Right renal pelvis (tissue), 4 donors: ENCODE measurements at regions not wholly inside any gene's neighbourhood (a gene's known extent, or its start where the extent isn't known, plus 50 kb on each side); places are given as distances from the start of the nearest gene placed in this dataset.
"Not testable (repeated sequence)": the region's sequence is repeated elsewhere in the genome, so short reads cannot be mapped to it uniquely, and the experiment has no call there.

Experiments used
- DNase-seq, 4 donors: peaks; one replicate each; pipeline ENCODE4 v3.0.0-alpha.2; 2013; ENCODE audit warnings: low read depth in 4 of 4, low spot score in 3 of 4, missing footprints in 1 of 4

DNA sequence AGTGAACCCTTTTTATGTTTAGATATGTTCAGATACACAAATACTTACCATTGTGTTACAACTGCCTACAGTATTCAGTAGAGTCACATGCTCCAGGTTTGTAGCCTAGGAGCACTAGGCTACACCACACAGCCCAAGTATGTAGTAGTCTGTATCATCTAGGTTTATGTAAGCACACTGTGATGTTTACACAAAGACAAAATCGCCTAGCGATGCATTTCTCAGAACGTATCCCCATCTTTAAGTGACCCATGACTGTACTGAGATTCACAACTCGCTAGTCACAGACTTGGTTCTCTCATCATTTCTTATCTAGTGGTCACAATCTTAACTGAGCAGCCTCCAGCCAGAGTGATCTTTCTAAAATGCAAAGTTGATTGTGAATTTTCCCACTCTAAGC lies 119.2 kb downstream of the RASSF10 start:
- no peak for DNase-seq

DNA sequence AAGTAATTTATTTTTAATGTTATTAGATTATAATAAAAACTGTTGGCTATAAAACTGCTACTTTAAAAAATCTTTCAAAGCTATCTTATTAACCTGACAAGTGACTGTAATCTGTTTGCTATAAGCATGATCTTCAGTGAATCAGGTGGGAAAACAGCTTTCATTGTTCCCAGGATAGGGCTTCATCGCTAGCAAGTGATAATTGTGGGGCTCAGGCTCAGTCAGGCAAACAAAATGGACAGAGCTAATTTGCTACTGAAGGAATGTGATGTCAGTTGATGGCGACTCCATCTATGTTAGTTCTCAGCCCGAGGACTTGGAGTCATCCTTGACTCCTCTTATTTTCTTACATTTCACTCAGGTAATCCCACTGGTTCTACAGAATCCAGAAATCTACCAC lies 125.0 kb downstream of the RASSF10 start:
- no peak for DNase-seq

DNA sequence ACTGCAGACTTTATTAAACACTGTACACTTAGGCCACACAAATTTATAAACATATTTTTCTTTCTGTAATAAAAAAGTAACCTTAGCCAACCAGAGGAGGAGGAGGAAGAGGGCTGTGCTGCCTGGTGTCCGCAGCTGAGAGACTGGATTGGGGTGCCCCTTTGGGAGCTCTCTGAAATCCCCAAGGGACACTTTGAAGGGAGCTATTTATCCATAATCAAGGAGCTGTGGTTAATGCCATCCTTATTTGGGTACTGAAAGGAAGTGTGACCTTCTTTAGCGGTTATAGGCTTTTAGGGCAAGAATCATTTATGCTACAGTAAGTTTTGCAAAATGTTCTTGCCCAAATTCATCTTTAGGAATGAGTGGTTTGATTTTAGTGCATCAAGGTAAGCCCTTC lies 125.8 kb downstream of the RASSF10 start:
- DNase-seq = no peak

DNA sequence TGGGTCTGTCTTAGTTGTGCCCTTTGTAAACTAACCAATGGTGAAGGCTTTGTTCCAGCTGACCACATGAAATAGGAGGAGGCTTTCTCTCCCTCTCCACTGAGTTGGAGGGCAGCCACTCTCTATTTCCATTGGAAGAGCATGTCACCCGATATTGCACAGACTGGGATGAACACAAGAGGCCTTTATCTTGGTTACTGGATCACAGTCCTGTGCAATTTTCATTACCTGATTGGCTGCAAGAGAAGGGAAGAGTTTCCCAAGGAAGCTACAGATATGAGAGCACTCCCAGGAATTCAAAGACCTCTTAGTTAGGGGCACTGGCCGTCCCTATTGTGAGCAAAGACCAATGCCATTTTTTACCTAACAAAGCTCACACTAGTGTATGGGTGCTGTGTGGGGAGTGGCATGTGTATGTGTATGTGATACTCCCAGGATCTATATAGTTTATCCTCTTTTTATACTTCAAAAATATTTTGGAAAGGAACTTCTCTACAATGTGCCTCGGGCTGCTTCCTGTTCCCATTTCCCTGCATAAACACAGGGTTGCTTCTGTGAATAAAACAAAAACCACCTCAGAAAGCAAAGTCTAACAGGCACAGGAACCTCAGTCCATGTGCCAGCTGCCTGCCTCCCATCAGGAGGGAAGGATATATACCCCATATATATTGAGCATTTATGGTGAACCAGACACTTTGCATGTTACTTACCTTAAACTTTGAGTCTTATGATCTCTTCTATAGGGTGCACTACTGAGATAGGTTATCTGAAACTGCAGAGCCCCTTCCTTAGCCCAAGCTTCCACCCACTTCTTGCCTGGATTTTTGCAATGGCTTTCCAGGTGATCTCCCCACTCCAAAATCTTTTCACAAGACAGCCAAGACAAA lies 126.5 kb downstream of the RASSF10 start:
- no peak for DNase-seq

DNA sequence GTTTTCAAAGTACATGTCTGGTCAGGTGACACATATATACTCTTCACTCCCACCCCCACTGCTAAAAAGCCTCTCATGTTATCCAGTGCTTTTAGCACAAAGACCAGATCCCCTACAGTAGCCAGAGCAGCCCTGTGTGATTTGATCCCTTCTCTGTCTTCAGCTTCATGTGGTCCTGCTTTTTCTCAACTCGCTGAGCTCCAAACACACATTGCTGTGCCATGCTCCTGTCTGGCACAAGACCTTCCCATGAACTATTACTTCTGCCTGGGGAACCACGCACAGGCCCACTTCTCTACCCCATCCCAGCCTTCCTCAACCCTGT lies 127.1 kb downstream of the RASSF10 start:
- no peak for DNase-seq

DNA sequence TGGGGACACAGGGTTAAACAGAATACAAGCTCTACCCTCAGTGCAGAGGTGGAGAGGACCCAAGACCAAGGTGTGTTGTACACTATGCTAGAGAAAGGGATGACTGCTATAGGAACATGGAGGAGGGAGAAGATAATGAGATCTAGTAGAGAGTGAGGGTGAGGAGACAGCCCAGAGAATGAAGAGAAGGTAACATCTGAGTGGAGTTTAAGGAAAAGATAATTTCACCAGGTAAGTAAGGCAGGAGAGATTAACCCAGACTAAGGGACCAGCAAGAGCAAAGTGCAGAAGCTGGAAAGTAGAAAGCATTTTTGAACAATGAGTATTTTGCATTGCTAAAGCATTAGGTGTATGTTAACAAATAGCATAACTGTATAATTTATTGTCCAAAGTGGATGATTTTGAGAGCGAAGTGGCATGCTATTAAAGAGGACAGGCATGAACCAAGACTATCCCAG lies 128.8 kb downstream of the RASSF10 start:
- no peak for DNase-seq

DNA sequence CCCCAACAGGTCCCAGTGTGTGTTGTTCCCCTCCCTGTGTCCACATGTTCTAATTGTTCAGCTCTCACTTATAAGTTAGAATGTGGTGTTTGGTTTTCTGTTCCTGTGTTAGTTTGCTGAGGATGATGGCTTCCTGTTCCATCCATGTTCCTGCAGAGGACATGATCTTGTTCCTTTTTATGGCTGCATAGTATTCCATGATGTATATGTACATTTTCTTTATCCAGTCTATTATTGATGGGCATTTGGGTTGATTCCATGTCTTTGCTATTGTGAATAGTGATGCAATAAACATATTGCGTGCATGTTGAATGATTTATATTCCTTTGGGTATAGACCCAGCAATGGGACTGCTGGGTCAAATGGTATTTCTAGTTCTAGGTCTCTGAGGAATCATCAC lies 130.0 kb downstream of the RASSF10 start:
- not testable (repeated sequence) for DNase-seq

DNA sequence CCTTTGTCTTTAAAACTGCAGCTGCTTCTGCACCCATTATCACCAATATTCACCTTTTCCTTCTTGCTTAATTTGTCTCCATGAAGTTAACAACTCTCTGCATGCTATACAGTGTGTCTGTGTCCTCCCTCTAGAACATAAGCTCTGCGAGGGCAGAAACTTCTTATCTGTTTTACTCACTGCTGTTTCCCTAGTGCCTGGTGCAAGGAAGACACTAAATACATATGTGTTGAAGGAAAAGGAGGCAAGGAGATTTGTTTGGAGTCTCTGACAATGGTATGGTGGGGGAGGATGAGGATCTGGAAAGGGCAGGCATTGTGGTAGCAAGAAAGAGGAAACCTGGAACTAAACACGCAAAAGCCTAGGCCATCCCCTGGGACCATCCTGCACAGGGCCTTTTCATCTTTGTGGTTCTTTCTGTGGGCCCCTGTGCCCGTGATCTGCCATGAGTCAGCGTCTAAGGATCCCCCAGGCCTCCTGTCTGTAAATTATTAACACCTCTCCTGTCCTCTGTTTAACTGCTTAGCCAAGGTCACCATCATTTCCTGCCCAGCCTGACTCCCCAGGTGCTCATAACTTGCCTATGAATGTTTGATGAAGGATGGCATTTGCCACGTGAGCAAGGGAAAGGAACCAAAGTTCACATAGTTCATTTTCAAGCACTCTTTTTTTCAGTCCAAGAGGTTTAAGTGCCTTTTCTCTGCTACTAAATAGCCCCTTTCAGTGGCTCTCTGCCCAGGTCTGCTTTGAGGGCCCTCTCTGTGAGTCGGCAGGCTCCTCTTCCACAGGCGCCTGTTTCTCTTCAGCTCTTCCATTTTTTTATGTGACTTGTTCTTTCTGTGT lies 131.1 kb downstream of the RASSF10 start:
- DNase-seq = peak in 1 of 4 donors; percentile 68

DNA sequence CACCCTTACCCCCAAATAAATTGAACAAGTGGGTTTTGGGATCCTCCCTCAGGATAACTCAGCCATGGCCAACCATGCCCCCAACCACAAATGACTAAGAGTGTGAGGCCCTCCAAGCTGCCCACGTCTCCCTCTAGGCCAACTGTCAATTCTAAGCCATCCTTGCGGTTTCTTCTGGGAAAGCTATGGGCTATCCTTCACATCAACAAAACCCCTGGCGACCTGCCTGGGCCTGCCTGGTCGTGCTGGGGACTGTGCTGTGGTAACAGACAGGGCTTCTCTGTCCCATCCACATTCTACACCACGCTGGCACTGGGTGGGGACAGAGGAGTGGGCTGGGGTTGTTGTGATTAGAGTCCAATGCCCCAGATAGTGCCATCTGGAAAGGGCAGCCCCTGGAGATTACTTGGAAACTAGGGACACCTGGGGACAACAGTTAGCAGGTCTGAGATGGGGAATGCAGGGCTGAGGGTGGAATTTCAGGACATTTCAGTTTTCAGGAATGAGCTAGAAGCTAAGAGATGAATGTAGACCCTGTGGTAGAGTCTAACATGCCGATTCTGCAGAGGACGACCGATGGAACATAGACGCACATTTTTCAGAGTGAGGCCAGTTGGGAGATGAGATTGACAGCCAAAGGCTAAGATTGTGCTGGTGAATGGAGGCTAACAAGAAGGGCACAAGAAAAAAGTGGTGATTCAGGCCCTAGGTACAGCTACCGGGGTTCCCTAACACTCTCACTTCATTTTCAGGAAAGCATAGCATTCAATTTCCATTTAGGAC lies 131.9 kb downstream of the RASSF10 start:
- DNase-seq = no peak

DNA sequence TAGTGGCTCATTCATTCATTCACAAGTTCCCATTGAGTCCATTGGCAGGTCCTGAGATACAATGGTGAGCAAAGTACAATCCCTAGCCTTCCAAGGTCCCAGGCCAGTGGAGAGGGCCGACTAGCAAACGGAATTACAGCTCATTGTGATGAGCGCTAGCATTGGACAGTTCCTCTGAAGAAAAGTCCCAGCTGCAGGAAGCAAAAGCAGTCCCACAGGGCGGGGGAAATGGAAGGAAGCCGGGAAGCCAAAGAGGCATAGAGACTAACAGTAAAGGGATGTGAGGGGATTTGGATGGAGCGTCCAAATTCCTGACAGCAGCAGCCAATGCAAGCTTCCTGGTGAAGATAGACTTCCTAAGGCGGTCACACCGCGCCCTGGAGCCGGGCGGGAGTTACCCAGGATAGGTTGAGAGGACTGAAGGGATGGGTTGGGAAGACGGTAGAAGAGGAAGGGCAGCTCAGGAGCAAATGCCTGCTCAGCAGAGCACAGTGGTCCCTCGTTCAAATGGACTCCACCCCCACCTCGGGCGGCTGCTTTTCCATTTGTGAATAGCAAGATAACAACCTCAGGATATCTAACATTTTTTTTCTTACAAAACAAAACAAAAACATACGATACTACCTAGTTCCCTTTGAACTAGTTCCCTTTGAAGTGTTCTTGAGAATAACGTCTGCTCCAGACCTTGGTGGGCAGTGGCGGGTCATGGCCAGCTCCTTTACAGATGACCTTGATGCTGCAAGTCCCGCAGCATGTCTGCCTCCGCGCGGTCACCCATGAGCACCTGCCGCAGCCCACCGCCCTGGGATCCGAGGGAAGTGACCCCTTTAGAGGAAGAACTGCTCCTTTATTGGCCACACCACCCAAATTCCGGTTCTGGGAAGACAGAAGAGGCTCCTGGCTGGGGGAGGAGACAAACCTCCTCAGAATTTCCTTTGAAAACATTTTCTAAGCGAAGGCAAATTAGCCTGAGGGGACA lies 132.9 kb downstream of the RASSF10 start:
- no peak for DNase-seq

DNA sequence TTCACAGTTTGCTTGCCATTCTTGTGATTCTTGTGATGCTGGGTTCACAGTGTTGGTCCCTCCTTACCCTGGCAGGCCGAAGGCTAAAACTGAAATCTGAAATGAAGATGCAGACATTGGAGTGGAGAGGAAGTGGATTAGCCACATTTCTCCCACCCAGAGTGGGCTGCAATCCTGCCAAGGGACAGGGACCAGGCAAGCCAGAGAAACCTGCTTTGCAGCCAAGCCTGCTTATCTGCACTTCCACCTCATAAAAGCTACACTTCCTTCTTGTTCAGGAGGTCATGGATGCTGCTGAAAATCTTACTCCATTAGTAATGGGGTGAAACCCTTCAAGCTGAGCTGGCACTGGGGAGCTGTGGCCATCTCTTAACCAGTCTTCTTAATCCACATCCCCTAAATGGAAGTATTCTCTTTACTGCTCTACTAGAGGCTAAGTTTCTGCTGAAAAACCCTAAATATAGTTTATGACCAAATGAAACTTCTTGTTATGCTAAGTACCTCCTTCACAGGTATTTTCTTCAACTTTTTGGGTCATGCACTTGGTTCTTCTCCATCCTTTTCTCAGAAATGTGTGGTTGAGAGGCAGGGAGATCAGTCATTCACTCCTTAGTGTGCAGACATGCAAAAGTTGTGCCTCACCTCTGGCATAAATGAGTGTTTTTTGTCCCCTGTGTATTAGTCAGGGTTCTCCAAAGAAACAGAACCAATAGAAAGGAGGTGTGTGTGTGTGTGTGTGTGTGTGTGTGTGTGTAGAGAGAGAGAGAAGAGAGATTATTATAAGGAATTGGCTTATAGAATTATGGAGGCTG lies 133.9 kb upstream of the BMAL1 start:
- DNase-seq = no peak

DNA sequence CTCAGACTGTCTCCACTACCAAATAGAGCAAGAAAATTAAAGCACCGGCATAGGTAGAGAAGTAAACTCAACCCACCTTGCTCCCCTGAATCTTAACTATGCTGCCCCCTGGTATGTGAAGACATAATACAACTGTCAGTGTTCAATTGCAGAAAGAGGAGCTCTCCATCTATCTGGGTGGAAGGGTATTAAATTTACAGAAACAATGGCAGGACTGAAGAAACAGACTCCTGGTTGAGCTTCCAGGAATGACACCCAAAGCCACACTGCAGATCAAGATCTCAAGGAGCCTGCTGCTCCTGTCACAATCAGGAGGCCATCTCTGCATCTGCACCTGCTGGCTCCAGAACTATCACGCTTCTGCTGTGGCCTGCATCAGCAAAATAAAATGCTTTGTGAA lies 132.1 kb upstream of the BMAL1 start:
- DNase-seq = no peak

DNA sequence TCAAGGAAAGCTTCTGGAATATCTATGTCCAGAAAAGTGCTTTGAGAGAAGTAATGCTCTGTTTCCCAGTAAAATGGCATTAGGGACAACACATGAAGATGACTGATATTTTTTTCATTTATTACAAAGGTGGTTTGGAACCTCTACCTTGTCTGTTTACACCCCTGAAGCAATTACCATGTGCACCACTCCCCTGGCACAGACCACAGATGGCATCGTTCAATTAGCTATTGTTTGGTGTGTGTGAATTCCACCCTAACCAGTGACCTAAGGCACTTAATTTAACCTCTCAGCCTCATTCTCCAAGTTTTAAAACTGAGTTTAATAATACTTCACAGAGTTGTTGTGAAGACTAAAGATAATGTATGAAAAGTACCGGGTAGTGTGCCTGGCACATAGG lies 127.6 kb upstream of the BMAL1 start:
- DNase-seq = no peak

DNA sequence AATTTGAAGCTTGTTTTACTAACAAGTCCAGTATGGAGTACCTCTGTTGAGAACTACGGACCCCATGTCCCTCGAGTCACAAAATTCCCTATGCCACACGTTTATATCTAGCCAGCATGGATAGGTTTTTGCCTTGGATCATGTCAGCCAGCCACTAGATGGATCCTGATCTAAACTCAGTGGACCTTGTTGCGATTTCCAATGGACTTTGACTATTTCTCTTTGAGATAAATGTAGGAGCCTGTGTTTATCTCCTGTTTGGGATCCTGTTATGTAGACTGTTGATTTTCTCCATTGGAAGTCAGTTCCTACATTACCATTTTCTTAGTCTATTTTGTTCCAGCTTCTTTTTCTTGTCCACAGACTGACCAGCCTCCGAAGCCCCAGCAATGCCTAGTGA lies 127.1 kb upstream of the BMAL1 start:
- no peak for DNase-seq

DNA sequence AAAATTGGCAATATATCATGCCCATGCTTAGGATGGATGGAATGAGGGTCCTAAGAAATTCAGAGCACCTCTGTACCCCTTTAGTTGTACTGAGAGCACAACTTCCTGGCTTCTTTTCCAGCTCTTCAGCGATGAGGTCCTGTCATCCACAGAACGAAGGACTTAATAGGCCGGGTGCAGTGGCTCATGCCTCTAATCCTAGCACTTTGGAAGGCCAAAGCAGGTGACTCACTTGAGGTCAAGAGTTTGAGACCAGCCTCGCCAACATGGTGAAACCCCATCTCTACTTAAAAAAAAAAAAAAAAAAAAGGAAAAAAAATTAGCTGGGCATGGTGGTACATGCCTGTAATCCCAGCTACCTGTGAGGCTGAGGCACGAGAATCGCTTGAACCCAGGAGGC lies 125.3 kb upstream of the BMAL1 start:
- no peak for DNase-seq

DNA sequence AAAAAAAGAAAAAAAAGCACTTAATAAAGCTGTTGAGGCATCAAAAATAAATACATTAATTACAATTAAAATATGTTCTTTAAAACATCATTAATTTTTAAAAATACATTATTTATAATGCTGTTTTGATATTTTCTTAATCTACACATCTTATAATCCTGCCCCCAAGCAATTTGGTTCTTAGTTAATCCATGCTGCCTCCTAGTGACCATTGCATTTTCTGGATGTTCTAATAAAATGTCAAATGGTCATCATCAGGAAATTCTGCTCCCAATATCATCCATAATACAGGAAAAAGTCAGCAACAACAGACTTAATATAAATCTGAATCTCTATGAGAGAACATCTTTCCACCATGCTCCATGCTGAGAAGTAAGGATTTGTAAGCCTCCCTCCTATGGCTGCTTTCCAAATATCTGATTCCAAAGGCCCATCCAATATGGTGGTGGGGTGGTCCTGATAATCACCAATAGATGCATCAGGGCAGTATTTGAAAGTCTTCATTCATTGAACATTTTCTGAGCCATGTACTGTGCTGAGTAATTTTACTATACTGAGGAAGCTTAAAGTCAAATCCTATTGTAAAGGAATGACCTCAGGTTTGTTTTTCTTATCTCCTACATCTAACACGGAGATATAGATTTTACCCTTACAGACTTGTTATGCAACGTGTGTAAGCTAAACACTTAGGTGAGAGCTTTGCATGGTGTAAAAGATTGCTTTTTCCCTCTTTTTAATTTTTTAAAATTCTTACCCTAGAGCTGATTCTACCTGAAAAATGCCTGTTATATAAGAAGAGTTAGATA lies 124.7 kb upstream of the BMAL1 start:
- no peak for DNase-seq

DNA sequence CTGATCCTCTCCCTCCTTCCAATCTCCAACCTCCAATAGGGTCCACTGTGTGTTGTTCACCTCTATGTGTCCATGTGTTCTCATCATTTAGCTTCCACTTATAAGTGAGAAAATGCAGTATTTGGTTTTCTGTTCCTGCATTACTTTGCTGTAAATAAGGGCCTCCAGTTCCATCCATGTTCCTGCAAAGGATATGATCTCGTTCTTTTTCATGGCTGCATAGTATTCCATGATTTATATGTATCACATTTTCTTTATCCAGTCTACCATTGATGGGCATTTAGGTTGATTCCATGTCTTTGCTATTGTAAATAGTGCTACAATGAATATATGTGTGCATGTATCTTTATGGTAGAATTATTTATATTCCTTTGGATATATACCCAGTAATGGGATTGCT lies 123.2 kb upstream of the BMAL1 start:
- not testable (repeated sequence) for DNase-seq

DNA sequence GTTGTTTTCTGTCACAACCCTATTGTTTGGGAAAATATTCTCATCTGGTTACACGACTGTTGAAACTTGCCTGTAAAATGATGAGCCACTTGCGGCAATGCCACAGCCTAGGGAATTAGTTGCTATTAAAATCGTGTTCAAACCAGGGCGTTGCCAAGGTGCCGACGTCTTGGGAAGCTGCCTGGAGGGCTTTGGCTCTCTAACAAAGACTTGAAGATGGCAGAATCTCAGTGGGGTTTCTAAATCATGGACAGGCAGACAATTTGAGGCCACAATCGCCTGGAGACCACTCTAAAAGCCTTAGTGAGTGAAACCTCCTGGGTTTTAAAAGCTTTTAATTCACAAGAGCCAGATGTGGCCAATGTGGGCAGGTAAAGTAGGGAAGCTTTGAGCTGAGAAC lies 117.2 kb upstream of the BMAL1 start:
- DNase-seq = no peak
